GM23338 (cell line): ENCODE measurements at regions not wholly inside any gene's neighbourhood (a gene's known extent, or its start where the extent isn't known, plus 50 kb on each side); places are given as distances from the start of the nearest gene placed in this dataset.

Source experiments
- ATAC-seq: fragments of 200-7000 bp; cut with Tn5 transposase; 3 replicates; pipeline ENCODE4 v1.9.1; 2020
- DNase-seq: peaks from one replicate; pipeline ENCODE4 v3.0.0-alpha.2; 2015; ENCODE audit warnings: low spot score
- H2AFZ ChIP-seq: fragments of 200-600 bp; sonication (generic); 2 replicates; pipeline ENCODE4 v1.8.0; 2016; ENCODE audit warnings: antibody characterized with exemption, mild to moderate bottlenecking, moderate library complexity
- H3F3A ChIP-seq: fragments of 200-600 bp; sonication (generic); replicated peaks from 2 replicates; pipeline ENCODE4 v1.8.0; 2017; ENCODE audit warnings: antibody characterized with exemption, mixed run types, low read depth
- H3K27ac ChIP-seq: fragments of 200-600 bp; sonication (generic); 2 replicates; pipeline ENCODE4 v1.6.1; 2016; ENCODE audit warnings: low read depth
- H3K27me3 ChIP-seq: fragments of 200-600 bp; sonication (generic); 2 replicates; pipeline ENCODE4 v1.8.0; 2016; ENCODE audit warnings: mild to moderate bottlenecking, mixed run types, moderate library complexity; ENCODE audit not compliant: insufficient read depth
- H3K36me3 ChIP-seq: fragments of 200-600 bp; sonication (generic); 2 replicates; pipeline ENCODE4 v1.8.0; 2016; ENCODE audit warnings: mild to moderate bottlenecking; ENCODE audit not compliant: insufficient read depth
- H3K4me1 ChIP-seq: fragments of 200-600 bp; sonication (generic); 2 replicates; pipeline ENCODE4 v1.8.0; 2016; ENCODE audit warnings: mild to moderate bottlenecking, moderate library complexity; ENCODE audit not compliant: insufficient read depth
- H3K4me2 ChIP-seq: fragments of 200-600 bp; sonication (generic); 2 replicates; pipeline ENCODE4 v1.7.1; 2017; ENCODE audit warnings: mixed run types
- H3K4me3 ChIP-seq: fragments of 200-600 bp; sonication (generic); 2 replicates; pipeline ENCODE4 v1.6.1; 2016; ENCODE audit warnings: mixed run types
- H3K79me2 ChIP-seq: fragments of 200-600 bp; sonication (generic); replicated peaks from 2 replicates; pipeline ENCODE4 v1.8.0; 2017; ENCODE audit warnings: mild to moderate bottlenecking; ENCODE audit not compliant: insufficient read depth
- H3K9me2 ChIP-seq: fragments of 200-600 bp; sonication (generic); 2 replicates; pipeline ENCODE4 v1.8.0; 2017; ENCODE audit not compliant: insufficient read depth
- H4K20me1 ChIP-seq: fragments of 200-600 bp; sonication (generic); replicated peaks from 2 replicates; pipeline ENCODE4 v1.8.0; 2017; ENCODE audit warnings: mild to moderate bottlenecking; ENCODE audit not compliant: insufficient read depth
- H3K27ac Mint-ChIP-seq: 2 replicates; pipeline ENCODE4 v1.8.0; 2020; ENCODE audit warnings: inconsistent platforms, mild to moderate bottlenecking, moderate library complexity, mixed read lengths
- H3K27me3 Mint-ChIP-seq: 3 replicates; pipeline ENCODE4 v1.8.0; 2022; ENCODE audit warnings: low read depth, mild to moderate bottlenecking, moderate library complexity, mixed read lengths, inconsistent platforms; ENCODE audit not compliant: insufficient read depth, poor library complexity
- H3K36me3 Mint-ChIP-seq: 3 replicates; pipeline ENCODE4 v1.8.0; 2021; ENCODE audit warnings: low read depth, mild to moderate bottlenecking, inconsistent platforms, moderate library complexity, mixed read lengths
- H3K4me1 Mint-ChIP-seq: 3 replicates; pipeline ENCODE4 v1.8.0; 2020; ENCODE audit warnings: mild to moderate bottlenecking, inconsistent platforms, mixed read lengths
- H3K4me3 Mint-ChIP-seq: 3 replicates; pipeline ENCODE4 v1.8.0; 2021; ENCODE audit warnings: moderate library complexity, mild to moderate bottlenecking, inconsistent platforms, mixed read lengths
- H3K9me3 Mint-ChIP-seq: 3 replicates; pipeline ENCODE4 v1.8.0; 2020; ENCODE audit warnings: moderate library complexity, mild to moderate bottlenecking, inconsistent platforms, mixed read lengths
- CREB1 ChIP-seq: fragments of 250-450 bp; sonication (Bioruptor Pico); IDR thresholded peaks from 2 replicates; pipeline ENCODE4 v1.5.0; 2020; ENCODE audit warnings: low read depth, mild to moderate bottlenecking, moderate library complexity
- EZH2 ChIP-seq: fragments of 200-600 bp; sonication (generic); IDR thresholded peaks from one replicate; pipeline ENCODE4 v1.8.0; 2017; ENCODE audit warnings: antibody characterized with exemption, mild to moderate bottlenecking, low read depth; ENCODE audit not compliant: unreplicated experiment
- EZH2phosphoT487 ChIP-seq: fragments of 200-600 bp; sonication (generic); IDR thresholded peaks from one replicate; pipeline ENCODE4 v1.8.1; 2018; ENCODE audit warnings: antibody characterized with exemption; ENCODE audit not compliant: unreplicated experiment
- JUNB ChIP-seq: IDR thresholded peaks from one replicate; pipeline ENCODE4 v1.6.1; 2016; ENCODE audit warnings: antibody characterized with exemption; ENCODE audit not compliant: unreplicated experiment
- NANOG ChIP-seq: IDR thresholded peaks from 2 replicates; pipeline ENCODE4 v1.6.1; 2016; ENCODE audit warnings: antibody characterized with exemption, borderline replicate concordance
- POLR2AphosphoS5 ChIP-seq: IDR thresholded peaks from 2 replicates; pipeline ENCODE4 v1.6.1; 2016; ENCODE audit warnings: antibody characterized with exemption, low read depth
- STAT1 ChIP-seq: IDR thresholded peaks from one replicate; pipeline ENCODE4 v1.6.1; 2016; ENCODE audit warnings: antibody characterized with exemption; ENCODE audit not compliant: unreplicated experiment
- ZNF114 ChIP-seq: fragments of 250-450 bp; sonication (Bioruptor Pico); IDR thresholded peaks from 2 replicates; pipeline ENCODE4 v1.5.0; 2020; ENCODE audit warnings: mild to moderate bottlenecking, moderate library complexity
- ZNF331 ChIP-seq: fragments of 250-450 bp; sonication (Bioruptor Pico); IDR thresholded peaks from 2 replicates; pipeline ENCODE4 v1.5.0; 2020; ENCODE audit warnings: low read depth, mild to moderate bottlenecking, moderate library complexity
- TF ChIP-seq, protein P1 (sequence below): fragments of 250-450 bp; sonication (Bioruptor Pico); IDR thresholded peaks from 2 replicates; pipeline ENCODE4 v1.5.0; 2020; ENCODE audit warnings: mild to moderate bottlenecking, moderate library complexity
- TF ChIP-seq, protein P2 (sequence below): IDR thresholded peaks from 2 replicates; pipeline ENCODE4 v1.6.1; 2016; ENCODE audit warnings: antibody characterized with exemption
- TF ChIP-seq, protein P3 (sequence below), 2 experiments: fragments of 200-600 bp in 1 of 2; sonication (generic) in 1 of 2; conservative IDR thresholded peaks; 2 replicates each; pipeline versions ENCODE4 v1.5.1 to v1.6.1; 2016 to 2017; ENCODE audit warnings: antibody characterized with exemption in 2 of 2, low read depth in 2 of 2, mild to moderate bottlenecking in 2 of 2, moderate library complexity in 1 of 2
- TF ChIP-seq, protein P4 (sequence below): IDR thresholded peaks from one replicate; pipeline ENCODE4 v1.6.1; 2018; ENCODE audit warnings: antibody characterized with exemption; ENCODE audit not compliant: unreplicated experiment

DNA sequence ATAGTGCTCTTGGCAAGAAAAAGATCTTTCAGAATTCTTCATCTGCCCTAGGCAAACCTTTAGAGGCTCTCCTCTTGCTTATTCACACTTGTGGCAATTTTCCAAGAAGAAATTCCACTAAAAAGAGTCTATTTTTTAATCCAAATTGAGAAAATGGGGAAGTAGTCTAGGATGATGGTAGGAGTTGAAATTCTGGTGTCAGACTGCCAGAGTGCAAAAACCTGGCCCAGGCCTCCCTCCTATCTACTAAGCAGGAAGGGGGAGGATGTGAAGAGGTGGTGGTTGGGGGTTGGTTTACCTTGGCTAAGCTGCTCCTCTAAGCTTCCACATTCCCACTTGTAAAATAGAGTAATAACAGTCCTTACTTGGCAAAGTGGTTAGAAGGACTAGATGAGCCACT is 120.6 kb upstream of the KCNJ15 start:
- ATAC-seq, result no peak
- Mint-ChIP-seq H3K27me3 (no peaks in the 10 kb centered on the region), H3K4me1 (no peaks in the 10 kb centered on the region), H3K36me3 (no peaks in the 10 kb centered on the region), H3K4me3 (no peak overlapping the region), H3K27ac (no peak overlapping the region), H3K9me3 (no peaks in the 10 kb centered on the region)
- Histone ChIP-seq H2AFZ (no peak overlapping the region), H3K36me3 (no peaks in the 10 kb centered on the region), H3K4me2 (no peak overlapping the region), H3K4me1 (no peaks in the 10 kb centered on the region), H3K79me2 (no peaks in the 10 kb centered on the region), H3F3A (no peaks in the 10 kb centered on the region), H4K20me1 (no peaks in the 10 kb centered on the region), H3K9me2 (no peaks in the 10 kb centered on the region), H3K4me3 (no peak overlapping the region), H3K27ac (no peak overlapping the region), H3K27me3 (no peaks in the 10 kb centered on the region)
- DNase-seq, result no peak
- TF ChIP-seq JUNB (no peak), ZNF331 (no peak), NANOG (no peak), EZH2phosphoT487 (no peak), ZNF114 (CRISPR knock-in tag) (no peak), CREB1 (no peak), STAT1 (no peak), EZH2 (no peak), POLR2AphosphoS5 (no peak)
- TF ChIP-seq, protein P1, sequence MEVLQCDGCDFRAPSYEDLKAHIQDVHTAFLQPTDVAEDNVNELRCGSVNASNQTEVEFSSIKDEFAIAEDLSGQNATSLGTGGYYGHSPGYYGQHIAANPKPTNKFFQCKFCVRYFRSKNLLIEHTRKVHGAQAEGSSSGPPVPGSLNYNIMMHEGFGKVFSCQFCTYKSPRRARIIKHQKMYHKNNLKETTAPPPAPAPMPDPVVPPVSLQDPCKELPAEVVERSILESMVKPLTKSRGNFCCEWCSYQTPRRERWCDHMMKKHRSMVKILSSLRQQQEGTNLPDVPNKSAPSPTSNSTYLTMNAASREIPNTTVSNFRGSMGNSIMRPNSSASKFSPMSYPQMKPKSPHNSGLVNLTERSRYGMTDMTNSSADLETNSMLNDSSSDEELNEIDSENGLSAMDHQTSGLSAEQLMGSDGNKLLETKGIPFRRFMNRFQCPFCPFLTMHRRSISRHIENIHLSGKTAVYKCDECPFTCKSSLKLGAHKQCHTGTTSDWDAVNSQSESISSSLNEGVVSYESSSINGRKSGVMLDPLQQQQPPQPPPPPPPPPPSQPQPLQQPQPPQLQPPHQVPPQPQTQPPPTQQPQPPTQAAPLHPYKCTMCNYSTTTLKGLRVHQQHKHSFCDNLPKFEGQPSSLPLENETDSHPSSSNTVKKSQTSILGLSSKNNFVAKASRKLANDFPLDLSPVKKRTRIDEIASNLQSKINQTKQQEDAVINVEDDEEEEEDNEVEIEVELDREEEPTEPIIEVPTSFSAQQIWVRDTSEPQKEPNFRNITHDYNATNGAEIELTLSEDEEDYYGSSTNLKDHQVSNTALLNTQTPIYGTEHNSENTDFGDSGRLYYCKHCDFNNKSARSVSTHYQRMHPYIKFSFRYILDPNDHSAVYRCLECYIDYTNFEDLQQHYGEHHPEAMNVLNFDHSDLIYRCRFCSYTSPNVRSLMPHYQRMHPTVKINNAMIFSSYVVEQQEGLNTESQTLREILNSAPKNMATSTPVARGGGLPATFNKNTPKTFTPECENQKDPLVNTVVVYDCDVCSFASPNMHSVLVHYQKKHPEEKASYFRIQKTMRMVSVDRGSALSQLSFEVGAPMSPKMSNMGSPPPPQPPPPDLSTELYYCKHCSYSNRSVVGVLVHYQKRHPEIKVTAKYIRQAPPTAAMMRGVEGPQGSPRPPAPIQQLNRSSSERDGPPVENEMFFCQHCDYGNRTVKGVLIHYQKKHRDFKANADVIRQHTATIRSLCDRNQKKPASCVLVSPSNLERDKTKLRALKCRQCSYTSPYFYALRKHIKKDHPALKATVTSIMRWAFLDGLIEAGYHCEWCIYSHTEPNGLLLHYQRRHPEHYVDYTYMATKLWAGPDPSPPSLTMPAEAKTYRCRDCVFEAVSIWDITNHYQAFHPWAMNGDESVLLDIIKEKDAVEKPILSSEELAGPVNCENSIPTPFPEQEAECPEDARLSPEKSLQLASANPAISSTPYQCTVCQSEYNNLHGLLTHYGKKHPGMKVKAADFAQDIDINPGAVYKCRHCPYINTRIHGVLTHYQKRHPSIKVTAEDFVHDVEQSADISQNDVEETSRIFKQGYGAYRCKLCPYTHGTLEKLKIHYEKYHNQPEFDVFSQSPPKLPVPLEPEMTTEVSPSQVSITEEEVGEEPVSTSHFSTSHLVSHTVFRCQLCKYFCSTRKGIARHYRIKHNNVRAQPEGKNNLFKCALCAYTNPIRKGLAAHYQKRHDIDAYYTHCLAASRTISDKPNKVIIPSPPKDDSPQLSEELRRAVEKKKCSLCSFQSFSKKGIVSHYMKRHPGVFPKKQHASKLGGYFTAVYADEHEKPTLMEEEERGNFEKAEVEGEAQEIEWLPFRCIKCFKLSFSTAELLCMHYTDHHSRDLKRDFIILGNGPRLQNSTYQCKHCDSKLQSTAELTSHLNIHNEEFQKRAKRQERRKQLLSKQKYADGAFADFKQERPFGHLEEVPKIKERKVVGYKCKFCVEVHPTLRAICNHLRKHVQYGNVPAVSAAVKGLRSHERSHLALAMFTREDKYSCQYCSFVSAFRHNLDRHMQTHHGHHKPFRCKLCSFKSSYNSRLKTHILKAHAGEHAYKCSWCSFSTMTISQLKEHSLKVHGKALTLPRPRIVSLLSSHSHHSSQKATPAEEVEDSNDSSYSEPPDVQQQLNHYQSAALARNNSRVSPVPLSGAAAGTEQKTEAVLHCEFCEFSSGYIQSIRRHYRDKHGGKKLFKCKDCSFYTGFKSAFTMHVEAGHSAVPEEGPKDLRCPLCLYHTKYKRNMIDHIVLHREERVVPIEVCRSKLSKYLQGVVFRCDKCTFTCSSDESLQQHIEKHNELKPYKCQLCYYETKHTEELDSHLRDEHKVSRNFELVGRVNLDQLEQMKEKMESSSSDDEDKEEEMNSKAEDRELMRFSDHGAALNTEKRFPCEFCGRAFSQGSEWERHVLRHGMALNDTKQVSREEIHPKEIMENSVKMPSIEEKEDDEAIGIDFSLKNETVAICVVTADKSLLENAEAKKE (CRISPR knock-in tag), result no peak
- TF ChIP-seq, protein P2, sequence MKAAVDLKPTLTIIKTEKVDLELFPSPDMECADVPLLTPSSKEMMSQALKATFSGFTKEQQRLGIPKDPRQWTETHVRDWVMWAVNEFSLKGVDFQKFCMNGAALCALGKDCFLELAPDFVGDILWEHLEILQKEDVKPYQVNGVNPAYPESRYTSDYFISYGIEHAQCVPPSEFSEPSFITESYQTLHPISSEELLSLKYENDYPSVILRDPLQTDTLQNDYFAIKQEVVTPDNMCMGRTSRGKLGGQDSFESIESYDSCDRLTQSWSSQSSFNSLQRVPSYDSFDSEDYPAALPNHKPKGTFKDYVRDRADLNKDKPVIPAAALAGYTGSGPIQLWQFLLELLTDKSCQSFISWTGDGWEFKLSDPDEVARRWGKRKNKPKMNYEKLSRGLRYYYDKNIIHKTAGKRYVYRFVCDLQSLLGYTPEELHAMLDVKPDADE, result no peak
- TF ChIP-seq, protein P3, sequence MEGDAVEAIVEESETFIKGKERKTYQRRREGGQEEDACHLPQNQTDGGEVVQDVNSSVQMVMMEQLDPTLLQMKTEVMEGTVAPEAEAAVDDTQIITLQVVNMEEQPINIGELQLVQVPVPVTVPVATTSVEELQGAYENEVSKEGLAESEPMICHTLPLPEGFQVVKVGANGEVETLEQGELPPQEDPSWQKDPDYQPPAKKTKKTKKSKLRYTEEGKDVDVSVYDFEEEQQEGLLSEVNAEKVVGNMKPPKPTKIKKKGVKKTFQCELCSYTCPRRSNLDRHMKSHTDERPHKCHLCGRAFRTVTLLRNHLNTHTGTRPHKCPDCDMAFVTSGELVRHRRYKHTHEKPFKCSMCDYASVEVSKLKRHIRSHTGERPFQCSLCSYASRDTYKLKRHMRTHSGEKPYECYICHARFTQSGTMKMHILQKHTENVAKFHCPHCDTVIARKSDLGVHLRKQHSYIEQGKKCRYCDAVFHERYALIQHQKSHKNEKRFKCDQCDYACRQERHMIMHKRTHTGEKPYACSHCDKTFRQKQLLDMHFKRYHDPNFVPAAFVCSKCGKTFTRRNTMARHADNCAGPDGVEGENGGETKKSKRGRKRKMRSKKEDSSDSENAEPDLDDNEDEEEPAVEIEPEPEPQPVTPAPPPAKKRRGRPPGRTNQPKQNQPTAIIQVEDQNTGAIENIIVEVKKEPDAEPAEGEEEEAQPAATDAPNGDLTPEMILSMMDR (conservative IDR thresholded peaks at IDR 0.05; ENCODE audit: low read depth in 2 of 2), result no peak
- TF ChIP-seq, protein P4, sequence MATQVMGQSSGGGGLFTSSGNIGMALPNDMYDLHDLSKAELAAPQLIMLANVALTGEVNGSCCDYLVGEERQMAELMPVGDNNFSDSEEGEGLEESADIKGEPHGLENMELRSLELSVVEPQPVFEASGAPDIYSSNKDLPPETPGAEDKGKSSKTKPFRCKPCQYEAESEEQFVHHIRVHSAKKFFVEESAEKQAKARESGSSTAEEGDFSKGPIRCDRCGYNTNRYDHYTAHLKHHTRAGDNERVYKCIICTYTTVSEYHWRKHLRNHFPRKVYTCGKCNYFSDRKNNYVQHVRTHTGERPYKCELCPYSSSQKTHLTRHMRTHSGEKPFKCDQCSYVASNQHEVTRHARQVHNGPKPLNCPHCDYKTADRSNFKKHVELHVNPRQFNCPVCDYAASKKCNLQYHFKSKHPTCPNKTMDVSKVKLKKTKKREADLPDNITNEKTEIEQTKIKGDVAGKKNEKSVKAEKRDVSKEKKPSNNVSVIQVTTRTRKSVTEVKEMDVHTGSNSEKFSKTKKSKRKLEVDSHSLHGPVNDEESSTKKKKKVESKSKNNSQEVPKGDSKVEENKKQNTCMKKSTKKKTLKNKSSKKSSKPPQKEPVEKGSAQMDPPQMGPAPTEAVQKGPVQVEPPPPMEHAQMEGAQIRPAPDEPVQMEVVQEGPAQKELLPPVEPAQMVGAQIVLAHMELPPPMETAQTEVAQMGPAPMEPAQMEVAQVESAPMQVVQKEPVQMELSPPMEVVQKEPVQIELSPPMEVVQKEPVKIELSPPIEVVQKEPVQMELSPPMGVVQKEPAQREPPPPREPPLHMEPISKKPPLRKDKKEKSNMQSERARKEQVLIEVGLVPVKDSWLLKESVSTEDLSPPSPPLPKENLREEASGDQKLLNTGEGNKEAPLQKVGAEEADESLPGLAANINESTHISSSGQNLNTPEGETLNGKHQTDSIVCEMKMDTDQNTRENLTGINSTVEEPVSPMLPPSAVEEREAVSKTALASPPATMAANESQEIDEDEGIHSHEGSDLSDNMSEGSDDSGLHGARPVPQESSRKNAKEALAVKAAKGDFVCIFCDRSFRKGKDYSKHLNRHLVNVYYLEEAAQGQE, result no peak
